ENCODE measurements at regions not wholly inside any gene's neighbourhood (a gene's known extent, or its start where the extent isn't known, plus 50 kb on each side); places are given as distances from the start of the nearest gene placed in this dataset.
"Not testable (repeated sequence)": the region's sequence is repeated elsewhere in the genome, so short reads cannot be mapped to it uniquely, and the experiment has no call there.

DNA sequence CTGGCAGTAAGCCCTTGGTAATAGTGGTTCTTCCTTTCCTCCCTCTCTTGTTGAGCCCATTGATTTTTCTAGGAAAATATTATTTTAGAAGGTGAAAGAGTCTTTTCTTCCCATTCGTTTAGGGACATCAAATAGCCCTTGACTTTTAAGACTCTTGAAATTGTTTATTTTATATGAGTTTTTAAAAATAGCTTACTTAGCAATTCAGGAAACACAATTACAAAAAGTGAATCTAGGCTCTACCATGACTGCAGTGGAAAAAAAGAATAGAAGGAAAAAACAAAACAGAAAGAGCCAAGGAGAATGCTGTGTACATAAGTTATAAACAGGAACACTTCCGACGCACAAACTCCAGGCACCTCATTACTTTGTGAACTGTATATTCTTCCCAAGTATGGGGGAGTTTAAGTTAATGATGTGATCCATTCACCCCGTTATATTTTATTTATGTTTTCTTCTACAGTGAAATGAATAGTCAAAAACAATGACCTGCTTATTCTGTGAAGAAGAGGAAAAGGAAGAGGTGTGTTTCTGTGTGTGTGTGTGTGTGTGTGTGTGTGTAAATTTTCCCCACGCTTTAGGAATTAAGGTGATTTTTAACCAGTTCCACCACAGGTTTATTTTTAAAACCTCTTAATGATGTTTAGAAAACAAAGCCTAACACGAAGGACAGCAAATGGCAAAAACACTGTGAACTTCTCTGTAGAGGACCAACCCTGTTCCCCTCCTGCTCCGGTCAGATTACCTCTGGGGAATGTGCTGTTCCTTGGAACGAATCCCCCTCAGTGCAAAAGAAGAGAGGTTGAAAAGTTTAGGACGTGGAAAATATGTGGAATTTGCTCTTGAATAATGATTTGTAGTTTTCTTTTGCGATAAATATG, 266.3 kb downstream of the KLF5 start:
- no peak for DNase-seq

DNA sequence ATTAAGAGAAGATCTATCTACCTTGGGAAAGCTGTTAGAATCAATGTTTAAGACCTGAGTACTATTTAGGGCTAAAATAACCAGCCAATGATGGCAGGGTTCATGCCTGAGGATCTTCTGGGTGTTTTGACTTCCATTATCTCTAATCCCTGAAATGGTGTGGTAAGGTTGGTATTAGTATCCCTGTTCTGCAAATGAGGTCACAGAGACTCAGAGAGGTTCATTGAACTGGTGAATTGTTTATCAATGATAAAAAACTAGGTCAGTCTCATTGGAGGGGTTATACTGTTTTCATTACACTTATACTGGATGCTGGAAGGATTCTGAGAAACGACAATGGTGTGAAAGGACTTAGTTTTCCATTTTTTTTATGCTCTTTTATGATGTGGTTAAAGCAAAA, 264.8 kb downstream of the KLF5 start:
- DNase-seq = no peak

DNA sequence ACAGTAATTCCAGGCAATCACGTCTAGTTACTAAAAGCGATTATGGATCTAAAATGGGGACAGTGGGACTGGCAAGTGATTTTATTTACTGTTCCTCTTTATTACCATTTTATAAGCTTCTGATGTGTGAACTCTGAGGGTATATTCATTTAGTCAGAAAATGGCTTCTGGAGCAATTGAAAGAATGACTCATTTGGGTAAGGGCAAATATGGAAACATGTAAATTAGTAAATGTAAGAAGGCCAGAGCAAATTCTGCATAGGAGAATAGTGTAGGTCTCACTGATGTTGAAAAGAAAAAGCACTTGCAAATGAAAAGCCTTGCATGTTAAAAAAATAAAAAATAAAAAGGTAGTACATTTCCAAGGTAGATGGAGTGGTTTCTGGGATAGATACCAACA, 262.2 kb downstream of the KLF5 start:
- DNase-seq = no peak

DNA sequence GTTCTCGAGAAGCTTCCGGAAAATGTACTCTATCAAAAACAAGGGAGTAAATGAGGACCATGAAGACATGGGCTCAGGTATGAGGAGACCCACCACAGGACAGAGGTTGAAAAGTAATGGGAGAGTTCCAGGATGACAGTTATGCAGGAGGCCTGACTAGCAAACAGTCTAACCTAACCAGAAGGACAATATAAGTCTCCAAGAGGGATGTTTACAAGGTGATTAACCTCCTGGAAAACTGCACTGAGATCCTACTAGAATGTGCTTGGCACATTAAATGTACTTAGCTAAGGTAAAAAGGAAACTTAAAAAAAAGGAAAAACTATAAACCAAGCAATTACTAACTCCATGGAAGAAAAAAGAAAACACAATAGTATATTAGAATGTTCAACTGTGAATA, 258.3 kb downstream of the KLF5 start:
- no peak for DNase-seq

DNA sequence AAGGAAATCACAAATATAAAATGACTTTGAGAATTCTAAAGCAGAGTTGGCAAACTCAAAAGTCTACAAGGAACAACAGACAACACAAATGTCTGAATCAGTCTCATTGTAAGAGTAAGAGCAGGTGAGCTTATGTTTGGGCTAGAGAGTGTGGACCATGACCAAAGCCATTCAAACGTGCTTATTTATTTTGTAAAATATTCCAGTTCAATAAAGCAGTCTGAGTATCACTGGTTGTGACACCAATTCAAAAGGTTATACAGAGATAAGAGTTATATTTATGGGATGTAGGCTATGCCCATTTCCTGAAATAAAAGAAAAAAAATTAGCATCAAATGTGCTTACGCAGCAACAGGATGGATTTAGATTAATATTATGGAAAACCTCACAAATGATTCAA, 251.6 kb downstream of the KLF5 start:
- no peak for DNase-seq

DNA sequence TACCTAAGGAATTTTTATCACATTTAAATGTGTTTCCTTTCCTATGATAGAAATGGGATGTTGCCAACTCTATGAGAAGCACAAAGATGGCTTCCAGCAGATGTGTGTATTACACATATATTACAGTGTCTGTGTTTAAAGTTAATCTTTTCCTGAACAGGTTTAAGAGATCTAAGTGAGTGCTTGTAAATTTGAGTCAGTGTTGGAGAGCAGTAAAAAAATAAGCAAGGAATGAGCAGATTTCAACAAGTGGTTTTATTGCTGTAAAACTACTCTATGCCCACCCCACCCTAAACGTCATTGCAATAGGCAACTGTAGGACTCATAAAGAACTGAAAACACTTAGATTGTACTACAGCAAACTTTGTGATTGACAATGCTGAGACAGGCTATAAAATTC, 248.7 kb downstream of the KLF5 start:
- DNase-seq = no peak

DNA sequence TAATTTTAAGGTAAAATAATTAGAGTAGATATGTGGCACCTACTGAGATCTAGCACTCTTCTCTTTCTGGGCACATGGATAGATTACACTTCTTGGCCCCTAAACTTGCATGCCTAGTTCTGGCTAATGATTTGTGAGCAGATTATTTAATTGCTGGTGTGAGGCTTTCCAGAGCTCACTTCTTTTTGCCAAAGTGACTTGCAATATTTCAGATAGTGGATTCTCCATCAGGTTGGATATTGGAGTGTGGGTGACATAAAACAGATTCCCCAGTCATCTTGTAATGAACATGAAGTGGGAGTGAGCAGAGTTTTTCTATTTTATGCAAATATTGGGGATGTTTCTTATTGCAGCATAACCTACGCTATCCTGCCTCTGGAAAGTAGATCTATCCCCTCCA, 247.9 kb downstream of the KLF5 start:
- no peak for DNase-seq

- DNase-seq = no peak
Observed at GRCh38 chr13:73304442-73304841, 245.6 kb downstream of the KLF5 start.

GRCh38 chr13:73303851-73304250, 245.0 kb downstream of the KLF5 start:
- DNase-seq = peak in 4 of 56 donors; percentile 1 to 13 (median 4)

- DNase-seq = not testable (repeated sequence)
Observed at GRCh38 chr13:73301622-73302021, 242.8 kb downstream of the KLF5 start.

DNA sequence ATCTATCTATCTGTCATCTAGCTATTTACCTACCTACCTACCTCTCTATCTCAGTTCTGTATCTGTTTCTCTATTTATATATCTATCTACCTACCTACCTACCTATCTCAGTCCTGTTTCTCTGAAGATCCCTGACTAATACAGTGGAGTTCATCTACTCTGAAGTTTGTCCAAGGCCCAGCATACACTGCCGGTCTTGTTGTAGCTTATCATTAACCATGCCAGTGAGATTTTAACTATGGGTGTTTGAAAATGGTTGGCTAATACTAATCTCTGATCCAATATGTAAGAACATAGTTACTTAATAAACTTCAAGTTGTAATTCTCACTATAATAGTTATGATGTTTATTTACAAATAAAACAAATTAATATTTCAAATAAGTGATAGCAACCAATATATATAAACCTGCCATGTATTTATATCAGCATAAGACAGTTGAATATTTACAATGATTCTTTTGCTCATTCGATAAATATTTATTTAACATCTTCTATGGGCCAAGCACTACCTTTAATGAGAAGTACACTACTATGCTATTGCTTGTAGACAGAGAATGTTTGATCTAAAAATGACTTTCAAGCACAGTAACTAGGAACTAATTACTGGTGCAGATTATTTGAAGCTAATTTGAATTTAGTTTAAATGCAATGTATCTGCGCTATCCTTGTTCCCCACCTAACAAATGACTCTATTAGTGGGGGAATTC, 242.1 kb downstream of the KLF5 start:
- DNase-seq = no peak

- DNase-seq = no peak
Observed at GRCh38 chr13:73299787-73300186, 241.0 kb downstream of the KLF5 start.

DNA sequence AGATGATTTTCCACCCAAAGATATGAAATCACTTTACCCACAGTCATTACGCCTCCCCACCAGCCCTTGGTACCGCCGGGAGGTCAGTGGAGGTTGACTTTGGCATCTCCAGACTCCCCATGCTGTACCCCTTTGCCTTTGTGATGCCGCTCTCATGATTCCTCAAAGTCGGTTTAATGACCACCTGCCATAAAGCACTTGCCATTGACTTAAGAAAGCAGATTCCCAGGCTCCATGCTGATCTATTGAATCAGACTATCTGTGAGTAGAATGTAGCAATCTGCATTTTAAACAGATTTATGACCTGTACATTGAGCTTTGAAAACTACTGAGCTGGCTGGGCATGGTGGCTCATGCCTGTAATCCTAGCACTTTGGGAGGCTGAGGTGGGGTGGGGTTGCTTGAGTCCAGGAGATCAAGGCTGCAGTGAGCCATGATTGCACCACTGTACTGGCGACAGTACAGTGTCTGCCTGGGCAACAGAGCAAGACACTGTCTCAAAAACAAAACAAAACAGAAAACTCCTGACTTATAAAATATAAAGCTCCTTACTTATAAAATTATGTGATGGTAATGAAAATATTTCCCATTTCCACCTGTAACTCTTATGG, 235.2 kb downstream of the KLF5 start:
- DNase-seq = no peak

- DNase-seq = no peak
Observed at GRCh38 chr13:73292127-73292526, 233.3 kb downstream of the KLF5 start.

GRCh38 chr13:73290844-73291243, 232.0 kb downstream of the KLF5 start:
- no peak for DNase-seq

GRCh38 chr13:73288596-73288995, 229.8 kb downstream of the KLF5 start:
- DNase-seq = no peak

DNA sequence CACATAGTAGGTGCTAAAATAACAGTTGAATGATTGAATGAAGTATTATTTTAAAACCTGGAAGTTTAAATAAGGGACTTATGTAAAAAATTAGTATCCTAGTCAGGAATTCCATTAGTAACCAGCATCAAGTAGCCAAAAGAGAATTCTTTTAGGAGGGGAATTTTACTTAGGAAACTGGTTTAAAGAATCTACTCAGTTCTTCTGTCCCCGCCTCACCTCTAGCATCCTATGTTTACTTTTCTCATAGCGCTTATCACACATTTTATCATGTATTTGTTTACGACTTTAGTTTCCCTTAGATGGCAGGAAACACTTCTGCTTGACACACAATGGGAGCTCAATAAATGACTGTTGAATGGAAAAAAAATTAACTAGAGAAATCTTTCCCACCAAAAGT, 229.0 kb downstream of the KLF5 start:
- DNase-seq = no peak

GRCh38 chr13:73286942-73287620, 228.3 kb downstream of the KLF5 start:
- no peak for DNase-seq

DNA sequence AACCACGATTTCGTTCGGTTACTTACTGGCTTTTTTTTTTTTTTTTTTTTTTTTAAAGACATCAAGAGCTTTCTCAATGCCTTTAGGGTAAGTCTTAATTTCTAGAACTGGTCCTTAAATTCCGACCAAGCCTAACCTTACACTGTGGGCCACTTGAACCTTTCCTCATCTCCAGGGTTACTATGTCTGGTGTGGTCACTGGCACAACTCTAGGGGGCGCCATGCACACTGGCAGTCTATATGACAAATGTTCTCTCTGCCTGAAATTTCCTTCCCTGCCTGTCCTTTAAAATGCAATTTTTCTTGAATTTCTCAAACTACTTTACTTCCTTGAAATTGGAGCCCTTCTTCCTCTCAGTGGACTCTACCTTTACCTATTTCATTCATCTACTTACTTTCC, 227.4 kb downstream of the KLF5 start:
- DNase-seq = no peak

DNA sequence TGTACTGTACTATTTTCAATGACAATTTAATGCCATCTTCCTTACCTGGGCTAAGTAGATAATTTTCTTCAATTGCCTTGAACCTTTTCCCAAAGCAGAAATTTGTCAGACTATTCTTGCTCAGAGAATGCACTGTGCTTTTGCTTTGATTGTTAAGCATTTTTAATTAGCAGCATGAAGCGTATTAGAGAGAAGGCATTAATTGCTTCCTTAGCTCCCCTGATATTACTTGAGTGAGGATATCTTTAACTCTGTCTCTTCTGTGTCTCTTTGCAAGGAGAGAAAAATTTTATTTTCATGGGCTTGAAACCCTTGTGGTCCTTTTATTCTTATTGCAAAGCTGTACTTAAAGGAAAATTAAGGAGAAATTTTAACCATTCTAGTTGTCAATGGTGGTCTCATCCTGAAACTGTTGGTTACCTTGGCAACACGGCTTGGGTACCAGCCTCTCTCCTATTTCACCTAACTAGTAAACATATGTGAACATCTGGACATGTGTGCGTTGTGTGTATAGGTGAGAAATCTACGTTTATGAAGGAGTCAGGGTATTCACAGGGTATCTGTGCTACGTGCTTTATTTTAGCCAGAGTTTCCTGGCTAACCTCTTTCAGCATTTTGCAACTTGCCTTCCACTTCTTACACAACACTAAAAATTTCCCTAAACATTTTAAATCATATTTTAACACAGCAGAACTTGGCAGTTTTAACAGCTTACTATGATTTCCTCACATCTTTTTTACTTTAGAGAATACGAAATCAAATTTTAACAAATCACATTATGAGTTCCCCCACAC, 225.5 kb downstream of the KLF5 start:
- no peak for DNase-seq

DNA sequence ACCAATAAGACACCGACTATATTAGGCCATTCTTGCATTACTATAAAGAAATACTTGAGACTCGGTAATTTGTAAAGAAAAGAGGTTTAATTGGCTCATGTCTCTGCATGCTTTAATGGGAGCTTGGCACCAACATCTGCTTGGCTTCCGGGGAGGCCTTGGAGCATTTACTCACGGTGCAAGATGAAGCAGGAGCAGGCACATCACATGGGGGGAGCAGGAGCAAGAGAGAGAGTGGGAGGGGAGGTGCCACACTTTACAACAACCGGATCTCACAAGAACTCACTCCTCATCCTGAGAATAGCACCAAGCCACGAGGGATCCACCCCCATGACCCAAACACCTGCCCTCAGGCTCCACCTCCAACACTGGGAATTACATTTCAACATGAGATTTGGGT, 224.8 kb downstream of the KLF5 start:
- no peak for DNase-seq
